ENCODE measurements at regions not wholly inside any gene's neighbourhood (a gene's known extent, or its start where the extent isn't known, plus 50 kb on each side); places are given as distances from the start of the nearest gene placed in this dataset.

GRCh38 chr3:25367025-25367424 is 61.0 kb upstream of the RARB start:
- TF ChIP-seq POLR2AphosphoS5 (IDR thresholded peaks at IDR 0.05): no peak
- TF ChIP-seq CTCF (IDR thresholded peaks at IDR 0.05): no peak
- TF ChIP-seq POLR2A (IDR thresholded peaks at IDR 0.05; ENCODE audit: low read depth): no peak

Data from esophagus muscularis mucosa (tissue), 3 donors.